HG02588 (cell line): ENCODE measurements at regions not wholly inside any gene's neighbourhood (a gene's known extent, or its start where the extent isn't known, plus 50 kb on each side); places are given as distances from the start of the nearest gene placed in this dataset.
"Not testable (repeated sequence)": the region's sequence is repeated elsewhere in the genome, so short reads cannot be mapped to it uniquely, and the experiment has no call there.

Source experiments
- ATAC-seq: cut with Tn5 transposase; IDR thresholded peaks from one replicate; pipeline ENCODE4 v1.9.1; 2021; ENCODE audit warnings: mild to moderate bottlenecking, moderate library complexity; ENCODE audit not compliant: unreplicated experiment

DNA sequence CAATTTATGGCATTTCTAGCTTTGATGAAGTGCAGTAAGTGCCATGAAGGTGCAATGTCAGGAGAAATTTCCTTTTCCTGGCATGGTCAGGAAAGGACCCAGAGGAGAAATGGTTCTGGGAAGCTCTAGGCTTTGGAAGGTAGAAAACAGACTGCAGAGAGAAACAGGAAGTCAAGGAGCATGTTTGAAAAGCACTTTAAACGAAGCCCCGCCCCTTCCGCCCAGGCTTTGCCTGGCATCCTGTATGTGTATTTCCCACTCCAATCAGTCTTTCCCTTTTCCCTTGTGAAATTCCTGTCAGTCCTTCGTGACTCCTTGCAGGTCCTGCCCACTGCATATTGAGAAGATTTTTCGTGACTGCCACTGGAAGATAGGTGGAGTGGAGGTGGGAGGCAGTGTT is 320.9 kb upstream of the SASH1 start:
- no peak for ATAC-seq

DNA sequence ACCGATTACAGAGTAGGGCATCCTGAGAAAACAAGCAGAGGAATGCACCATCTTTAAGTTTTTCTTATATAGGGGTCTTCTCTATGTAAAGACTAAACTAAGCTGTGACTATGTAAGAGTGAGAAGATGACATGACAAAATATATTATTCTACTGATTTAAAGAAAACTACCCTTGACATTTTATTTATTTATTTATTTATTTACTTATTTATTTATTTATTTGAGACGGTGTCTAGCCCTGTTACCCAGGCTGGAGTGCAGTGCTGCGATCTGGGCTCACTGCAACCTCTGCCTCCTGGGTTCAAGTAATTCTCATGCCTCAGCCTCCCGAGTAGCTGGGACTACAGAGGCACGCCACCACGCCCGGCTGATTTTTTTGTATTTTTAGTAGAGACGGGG is 320.4 kb upstream of the SASH1 start:
- not testable (repeated sequence) for ATAC-seq

DNA sequence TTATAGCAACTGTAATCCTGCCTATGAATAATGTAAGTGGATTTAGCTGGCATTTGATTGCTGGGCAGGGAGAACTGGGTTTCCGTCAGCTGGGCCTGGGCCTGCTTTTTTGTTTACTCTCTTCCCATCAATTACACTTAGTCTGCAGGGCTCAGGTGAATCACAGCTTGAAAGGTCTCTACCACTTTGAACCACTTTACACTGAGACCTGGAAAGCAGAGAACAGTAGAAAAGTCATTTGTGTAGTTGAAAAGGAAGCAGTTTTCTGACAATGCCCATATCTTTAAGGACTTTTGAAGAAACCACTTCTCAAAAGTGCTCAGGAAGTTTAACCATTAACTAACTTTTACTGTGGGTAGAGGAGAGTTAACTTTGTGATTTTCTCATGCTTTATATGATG is 315.4 kb upstream of the SASH1 start:
- ATAC-seq, result no peak

DNA sequence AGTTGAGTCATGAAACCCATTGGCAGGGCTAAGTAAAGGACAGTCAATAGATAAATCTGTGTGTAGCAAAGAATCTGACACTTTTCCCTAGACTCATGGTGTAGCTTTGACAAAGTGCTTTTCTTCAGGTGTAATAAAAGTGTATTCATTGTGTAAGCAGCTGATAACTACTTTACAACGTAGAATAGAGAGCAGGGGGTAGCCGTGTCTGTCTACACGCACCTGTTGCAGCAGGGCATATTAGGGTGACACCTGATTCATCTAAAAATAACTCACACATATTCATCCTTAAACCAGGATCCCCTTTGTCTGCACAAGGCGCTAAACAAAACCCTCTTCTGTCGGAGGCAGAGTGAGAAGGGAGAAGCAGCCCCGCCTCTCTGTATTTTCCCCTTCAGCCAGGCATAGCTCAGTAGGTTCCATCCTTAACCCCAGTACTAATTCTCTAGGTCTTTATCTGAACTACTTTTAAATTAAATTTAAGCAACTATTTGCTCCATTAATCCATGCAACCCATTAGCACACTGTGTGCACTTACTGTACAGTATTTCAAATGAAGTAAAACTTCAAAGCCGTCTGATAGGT is 306.7 kb upstream of the SASH1 start:
- no peak for ATAC-seq

DNA sequence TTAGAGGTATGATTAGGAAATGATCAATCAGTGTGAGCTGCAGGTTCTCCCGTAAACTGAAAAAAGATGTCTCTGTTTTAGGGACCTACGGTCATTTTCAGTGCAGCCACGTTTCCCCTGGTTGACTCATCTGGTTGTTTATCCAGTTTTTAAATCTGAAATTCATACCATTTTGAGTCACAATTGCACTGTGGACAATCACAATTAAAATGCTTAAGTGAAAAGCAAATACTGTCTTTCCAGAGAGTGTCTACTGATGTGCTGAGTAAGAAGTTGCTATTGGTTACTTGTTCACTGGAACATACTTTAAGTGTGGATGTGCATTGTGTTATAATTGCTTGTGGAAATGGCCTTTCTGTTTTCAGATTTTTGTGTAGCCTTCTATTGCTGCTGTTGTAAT is 305.1 kb upstream of the SASH1 start:
- ATAC-seq, result no peak

DNA sequence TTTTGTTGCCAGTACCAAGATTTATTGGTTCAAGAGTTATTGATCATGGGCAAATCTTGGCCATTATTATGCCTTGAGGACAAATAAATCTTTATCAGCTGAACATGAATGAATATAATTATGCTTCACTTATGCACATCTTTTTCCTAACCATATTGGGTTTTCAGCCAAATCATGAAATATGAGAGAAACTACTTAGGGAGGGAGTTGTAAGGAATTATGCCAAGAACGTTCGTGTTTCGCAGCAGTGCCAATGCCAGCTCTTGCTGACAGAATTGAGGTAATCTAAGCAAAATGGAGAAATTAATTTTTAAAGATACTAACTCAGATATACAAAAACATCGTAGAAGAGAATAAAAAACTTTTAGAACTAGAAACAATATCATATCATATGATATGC is 301.1 kb upstream of the SASH1 start:
- no peak for ATAC-seq

DNA sequence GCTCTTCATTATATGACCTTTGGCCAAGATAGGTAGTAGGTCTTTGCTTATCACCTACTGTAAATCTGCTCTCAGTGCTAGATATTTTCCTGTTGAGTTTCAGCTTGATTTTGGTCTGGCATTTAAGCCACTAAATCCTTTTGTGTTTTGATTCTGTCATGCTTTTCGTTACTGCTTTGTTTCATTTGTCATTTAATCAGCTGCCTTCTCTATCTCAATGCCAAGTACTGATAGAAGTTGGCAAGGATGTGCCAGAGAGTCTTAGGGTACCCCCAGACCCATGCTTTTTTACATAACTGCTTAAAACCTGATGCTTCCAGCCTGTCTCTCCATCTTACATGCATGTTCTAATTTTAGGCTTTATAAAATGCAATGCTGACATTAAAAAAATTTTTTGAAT is 300.1 kb upstream of the SASH1 start:
- no peak for ATAC-seq

DNA sequence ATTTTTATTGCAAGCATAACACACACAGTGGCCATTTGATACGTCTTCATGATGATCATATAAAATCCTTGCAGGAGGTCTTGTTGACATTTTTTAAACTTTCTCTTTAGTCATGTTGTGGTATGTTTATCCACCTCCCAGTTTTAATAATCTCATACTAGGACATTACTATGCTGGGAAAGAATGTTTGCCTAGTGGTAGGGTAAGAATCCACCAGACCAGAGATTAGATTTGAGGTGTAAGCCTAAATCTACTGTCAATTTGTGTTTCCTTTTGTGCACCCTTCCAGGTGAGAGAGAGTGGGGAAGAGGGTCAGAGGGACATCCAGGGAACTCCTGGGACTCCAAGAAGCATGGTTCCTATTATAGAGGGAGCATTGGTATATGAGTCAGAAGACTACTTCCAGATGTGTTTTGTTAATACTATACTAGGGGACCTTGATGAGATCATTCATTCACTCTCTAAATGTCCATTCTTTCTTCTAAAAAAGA is 298.3 kb upstream of the SASH1 start:
- ATAC-seq, result no peak

DNA sequence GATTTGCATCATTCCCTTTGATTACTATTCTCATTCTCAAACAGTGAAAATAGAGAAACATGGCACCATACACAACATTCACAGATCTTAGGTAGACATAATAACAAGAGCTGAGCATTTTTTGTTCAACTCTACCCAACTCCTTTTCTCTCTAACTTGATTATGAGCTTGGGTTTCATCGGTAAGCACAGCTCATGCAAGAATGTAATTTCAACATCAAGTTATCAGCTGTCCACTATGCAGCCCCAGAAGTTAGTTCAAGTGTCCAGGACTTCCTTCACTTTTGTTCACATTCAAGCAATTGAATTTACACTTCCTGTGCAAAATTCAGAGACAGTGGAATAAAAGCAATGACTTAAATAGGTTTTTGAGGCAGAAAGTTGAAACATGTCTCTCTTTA is 297.7 kb upstream of the SASH1 start:
- no peak for ATAC-seq

DNA sequence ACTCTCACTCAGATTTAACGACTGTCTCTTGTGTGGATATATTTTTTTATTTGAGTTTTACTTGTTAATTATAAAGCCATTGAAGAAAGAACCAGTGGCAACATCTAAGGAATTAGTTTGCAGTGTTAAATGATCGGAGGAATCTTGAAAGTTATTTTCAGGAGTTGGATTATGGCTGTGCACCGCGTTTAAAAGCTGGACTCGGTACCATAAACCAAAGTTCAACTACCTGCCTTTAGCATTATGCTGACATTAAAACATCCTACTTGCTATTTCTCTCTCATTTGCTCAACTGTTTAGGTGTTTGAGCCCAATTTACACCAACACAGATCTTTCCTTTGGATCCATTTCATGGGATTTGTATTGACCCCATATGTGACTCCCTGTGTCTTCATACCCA is 289.4 kb upstream of the SASH1 start:
- no peak for ATAC-seq

DNA sequence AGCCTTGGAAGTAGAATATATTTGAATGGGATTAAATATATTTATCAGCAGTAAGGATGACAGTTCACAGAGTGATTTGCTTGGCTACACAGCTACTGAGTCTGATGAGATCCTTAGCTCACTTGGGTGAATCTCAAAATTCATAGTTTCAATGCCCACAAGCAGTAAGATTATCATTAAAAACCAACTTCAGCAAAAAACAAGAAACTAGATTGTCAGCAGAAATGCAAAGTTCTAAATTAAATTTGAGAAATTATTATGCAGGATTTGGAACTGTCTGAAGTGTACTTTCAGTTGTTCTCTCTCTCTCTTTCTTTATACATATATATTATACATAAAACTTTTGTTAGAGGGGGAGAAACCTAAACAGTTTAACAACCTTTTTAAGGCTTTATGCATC is 288.8 kb upstream of the SASH1 start:
- no peak for ATAC-seq

DNA sequence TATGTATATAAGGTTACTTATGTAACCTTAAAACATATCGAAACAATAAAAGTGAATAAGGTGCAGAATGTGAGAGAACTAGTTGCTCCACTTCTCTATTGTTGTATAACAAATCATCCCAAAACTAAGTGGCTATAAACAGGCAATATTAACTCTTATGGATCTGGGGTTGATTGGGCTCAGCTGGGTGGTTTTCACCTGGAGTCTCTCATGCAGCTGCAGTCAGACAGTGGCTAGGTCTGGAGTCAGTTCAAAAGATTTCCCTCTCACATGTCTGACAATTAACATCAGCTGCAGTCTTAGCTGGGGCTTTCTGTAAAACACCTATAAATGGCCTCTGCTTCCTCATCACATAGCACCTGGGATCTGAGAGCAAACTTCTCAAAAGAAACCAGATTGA is 288.4 kb upstream of the SASH1 start:
- ATAC-seq, result no peak

DNA sequence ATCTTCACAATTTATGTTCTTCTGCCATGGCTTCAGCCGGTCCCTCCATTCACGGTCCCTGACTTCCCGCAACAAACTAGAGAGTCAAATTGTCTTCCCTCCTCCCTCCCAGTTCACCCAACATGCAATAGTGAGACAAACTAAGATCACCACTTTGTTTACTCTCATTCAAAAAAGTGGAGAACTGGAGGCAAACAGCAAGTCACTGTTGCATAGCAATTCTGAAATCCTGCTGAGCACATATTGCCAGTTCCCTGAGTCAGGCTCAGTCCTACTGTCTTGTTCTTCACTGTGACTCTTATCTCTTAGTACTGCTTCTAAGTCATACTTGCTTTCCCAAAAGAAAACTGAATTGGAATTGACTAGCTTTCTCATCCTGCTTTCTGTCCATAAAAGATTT is 287.2 kb upstream of the SASH1 start:
- ATAC-seq, result no peak

DNA sequence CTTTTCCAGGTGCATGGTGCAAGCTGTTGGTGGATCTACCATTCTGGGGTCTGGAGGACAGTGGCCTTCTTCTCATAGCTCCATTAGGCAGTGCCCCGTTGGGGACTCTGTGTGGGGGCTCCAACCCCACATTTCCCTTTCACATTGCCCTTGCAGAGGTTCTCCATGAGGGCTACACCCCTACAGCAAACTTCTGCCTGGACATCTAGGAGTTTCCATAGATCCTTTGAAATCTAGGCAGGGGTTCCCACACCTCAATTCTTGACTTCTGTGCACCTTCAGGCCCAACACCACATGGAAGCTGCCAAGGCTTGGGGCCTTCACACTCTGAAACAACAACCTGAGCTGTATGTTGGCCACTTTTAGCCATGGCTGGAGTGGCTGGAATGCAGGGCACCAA is 282.8 kb upstream of the SASH1 start:
- ATAC-seq, result no peak

DNA sequence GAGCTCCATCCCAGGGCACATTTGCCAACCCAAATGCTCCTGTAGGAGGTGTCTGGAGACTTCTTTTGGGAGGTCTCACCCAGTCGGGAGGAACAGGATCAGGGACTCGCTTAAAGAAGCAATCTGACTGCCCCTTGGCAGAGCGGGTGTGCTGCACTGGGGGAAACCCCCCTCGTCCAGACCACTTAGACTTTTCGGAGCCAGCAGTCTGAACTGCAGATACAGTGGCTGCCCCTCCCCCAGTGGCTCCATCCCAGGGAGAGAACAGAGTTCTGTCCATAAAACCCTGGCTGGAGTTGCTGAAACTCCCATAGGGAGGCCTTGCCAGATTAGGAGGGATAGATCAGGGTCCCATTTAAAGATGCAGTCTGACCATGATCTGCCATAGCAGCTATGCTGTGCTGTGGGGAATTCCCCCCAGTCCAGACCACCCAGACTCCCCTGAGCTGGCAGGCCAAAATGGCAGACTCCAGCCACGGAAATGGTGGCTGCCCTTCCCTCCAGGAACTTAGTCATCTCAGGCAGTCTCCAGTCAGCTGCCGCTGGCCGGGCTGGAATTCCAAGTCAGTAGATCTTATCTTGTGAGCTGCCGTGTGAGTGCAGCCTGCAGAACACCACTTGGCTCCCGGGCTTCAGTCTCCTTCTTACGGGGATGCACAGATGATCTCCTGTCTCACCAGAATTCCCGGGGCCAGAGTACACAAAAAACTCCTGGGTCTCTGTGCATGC is 278.1 kb upstream of the SASH1 start:
- ATAC-seq, result no peak

DNA sequence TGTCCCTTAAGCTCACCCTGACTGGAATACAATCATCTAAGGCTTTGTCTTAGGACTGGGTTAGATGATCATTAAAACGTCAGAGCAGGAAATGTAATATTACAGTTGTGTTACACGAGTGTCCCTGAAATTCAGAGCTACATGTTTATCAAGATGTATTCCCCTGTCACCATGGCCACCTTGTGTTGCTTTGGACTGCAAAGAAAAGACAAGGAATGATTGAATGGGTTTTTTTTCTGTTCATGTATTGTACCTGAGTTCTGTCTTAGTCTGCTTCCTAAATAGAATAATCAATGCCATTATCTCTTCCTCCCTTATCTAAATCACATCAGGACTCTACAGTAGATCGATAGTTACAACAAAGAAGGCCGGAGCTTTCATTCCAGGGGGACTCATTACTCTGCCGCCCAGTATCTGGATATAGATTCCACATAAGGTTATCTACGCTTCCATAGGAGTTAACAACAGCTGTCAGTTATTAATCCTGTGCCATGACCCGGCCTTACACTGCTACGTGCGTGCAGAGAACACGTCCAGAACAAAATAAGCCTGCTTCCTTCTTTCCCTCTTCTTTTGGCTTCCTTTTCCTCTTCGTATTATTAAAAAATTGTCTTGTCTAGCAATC is 274.1 kb upstream of the SASH1 start:
- ATAC-seq, result no peak

DNA sequence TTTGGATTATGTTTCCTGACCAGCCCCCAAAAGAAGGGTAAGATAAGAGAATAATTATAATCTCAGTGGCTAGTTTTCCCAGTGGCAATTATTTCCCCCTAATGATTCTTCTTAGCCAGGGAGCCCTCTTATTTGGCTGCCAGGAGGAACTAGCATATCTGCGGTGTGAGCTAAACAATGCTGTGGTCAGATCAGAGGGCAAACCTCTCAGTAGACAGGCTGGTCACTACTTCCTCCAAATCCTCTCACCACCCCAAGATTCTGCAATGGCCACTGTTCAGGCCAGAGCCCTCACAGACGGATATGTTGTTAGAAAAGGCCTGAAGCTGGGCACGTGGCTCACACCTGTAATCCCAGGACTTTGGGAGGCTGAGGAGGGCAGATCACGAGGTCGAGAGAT is 273.4 kb upstream of the SASH1 start:
- no peak for ATAC-seq

DNA sequence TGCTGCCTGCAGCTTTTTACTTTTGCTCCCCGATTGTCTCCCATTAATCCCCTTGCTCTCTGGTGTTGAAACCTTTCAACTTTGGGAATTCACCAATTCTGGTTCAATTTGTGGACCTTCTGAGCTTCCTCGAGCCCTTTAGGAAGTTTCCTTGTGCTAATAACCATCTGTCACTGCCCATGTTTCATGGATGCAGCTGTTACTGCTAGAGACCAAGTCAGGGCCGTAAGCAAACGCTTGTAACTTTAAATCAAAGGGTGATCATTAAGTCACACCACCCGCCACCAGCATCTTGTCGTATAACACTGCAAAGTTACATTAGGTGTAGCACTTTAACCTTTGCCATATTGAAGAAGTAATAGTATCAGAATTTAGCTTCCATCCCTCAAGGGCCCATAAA is 268.3 kb upstream of the SASH1 start:
- ATAC-seq, result no peak

DNA sequence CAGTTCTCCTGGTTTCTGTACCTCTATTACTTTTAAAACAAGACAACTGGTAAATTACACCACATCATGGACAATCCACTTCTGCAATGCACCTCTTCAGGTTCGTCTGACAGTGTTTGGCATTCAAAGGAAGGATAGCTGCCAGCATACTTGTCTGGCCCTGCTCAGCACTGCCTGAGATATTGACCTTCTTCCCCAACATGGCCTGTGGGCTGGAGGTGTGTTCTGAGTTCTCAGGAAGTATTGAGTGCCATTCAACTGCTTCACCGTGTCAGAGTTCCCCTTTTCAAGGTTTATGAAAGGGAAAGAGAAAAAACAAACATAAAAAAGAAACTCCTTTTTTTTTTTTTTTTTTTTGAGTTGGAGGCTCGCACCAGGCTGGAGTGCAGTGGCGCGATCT is 267.9 kb upstream of the SASH1 start:
- no peak for ATAC-seq

DNA sequence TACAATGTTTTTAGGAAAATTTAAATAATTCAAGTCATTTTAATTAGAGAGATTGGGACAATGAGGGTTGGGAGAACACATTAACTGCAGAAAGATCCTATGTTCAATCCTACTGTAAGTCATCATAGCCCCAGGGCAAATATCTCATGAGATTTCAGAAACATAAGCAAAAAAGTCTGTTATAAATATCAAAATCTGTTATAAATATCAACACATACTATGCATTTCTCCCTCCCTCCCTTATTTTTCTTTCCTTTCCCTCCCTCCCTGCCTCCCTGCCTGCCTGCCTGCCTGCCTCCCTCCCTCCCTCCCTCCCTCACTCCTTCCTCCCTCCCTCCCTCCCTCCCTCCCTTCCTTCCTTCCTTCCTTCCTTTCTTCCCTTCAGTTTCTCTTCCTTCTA is 267.3 kb upstream of the SASH1 start:
- no peak for ATAC-seq

DNA sequence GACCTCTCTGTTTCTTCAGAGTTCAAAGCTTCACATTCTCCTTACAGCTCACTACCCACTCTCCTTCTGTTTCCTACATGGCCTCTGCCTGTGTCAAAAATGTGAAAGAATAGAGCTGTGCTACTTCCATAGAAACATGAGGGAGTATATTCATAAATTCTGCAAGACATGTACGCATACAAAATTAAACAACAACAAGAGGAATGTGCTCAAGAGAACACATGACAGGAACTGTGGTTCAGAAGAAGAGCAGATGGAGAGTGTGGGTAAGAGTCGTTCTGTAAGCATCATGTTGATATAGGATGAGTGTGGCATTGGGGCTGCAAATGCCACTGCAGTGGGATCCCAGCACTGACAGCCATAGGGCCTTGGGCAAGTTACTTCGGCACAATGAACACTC is 266.6 kb upstream of the SASH1 start:
- ATAC-seq, result no peak

DNA sequence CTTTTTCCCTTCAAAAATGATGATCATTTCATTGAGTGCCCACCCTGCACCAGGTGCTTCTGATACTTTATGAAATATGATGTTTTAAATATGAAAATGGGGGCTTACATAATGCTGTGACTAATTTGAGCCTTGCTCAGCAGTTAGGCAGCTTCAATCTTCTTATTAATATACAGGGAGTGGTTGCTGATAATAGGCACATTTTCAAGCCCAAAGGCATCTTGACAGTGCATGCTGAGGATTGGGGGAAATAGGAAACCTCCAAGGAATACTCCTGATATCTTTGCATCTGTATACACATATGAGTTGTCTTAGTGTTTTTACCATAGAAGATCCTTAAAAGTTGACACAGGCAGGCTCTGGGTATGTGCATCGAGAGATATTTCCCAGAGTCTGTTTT is 262.3 kb upstream of the SASH1 start:
- no peak for ATAC-seq

DNA sequence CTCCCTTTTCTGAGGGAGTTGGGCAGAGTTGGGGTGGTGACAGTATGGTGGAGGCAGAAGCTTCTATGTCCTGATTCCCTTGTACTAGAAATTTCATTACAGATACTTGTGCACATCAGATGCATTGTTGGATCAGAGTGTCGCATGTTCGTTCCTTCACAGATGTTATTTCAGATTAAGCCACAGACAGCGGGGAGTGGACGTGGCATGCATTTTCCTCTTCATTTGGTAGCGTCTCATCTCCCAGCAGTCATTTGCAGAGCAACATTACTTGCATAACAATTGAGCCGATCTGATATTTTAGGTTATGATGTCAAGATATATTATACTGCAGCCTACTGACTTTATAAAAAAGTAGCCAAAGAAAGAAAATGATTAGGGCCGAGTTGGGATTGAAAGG is 261.6 kb upstream of the SASH1 start:
- ATAC-seq, result no peak
